CD14-positive monocyte (primary cell): ENCODE measurements at regions not wholly inside any gene's neighbourhood (a gene's known extent, or its start where the extent isn't known, plus 50 kb on each side); places are given as distances from the start of the nearest gene placed in this dataset.
"Not testable (repeated sequence)": the region's sequence is repeated elsewhere in the genome, so short reads cannot be mapped to it uniquely, and the experiment has no call there.

Experiments used
- DNase-seq, 3 donors: peaks; one replicate each; pipeline ENCODE4 v3.0.0-alpha.2; 2011 to 2022
- H2AFZ ChIP-seq: 2 replicates; pipeline ENCODE4 v1.6.0; 2012; ENCODE audit warnings: mild to moderate bottlenecking, low read depth, low read length, inconsistent platforms; ENCODE audit not compliant: insufficient read depth, poor library complexity, severe bottlenecking
- H3K27ac ChIP-seq, 2 donors: 1 replicate in 1 of 2; 2 replicates in 1 of 2; pipeline ENCODE4 v1.5.1; 2012 to 2013; ENCODE audit warnings: low read length in 2 of 2, control low read depth in 1 of 2, inconsistent platforms in 1 of 2, low read depth in 1 of 2, mild to moderate bottlenecking in 1 of 2
- H3K27me3 ChIP-seq, 2 donors: one replicate each; pipeline versions ENCODE4 v1.6.0 to v1.6.1; 2011 to 2013; ENCODE audit warnings: low read length in 2 of 2; ENCODE audit not compliant: control insufficient read depth in 2 of 2, insufficient read depth in 2 of 2
- H3K36me3 ChIP-seq, 2 donors: replicated peaks in 1 of 2; 1 replicate in 1 of 2; 2 replicates in 1 of 2; pipeline versions ENCODE4 v1.5.1 to v1.6.1; 2012 to 2013; ENCODE audit warnings: low read length in 2 of 2, control low read depth in 1 of 2, inconsistent platforms in 1 of 2, mild to moderate bottlenecking in 1 of 2; ENCODE audit not compliant: insufficient read depth in 2 of 2, control insufficient read depth in 1 of 2
- H3K4me1 ChIP-seq, 2 donors: 1 replicate in 1 of 2; 2 replicates in 1 of 2; pipeline versions ENCODE4 v1.5.1 to v1.6.1; 2012 to 2013; ENCODE audit warnings: low read length in 2 of 2, control low read depth in 1 of 2, inconsistent platforms in 1 of 2, mild to moderate bottlenecking in 1 of 2, moderate library complexity in 1 of 2; ENCODE audit not compliant: insufficient read depth in 2 of 2, control insufficient read depth in 1 of 2
- H3K4me2 ChIP-seq: replicated peaks from 2 replicates; pipeline ENCODE3; 2012; ENCODE audit warnings: low read length, moderate library complexity, mild to moderate bottlenecking; ENCODE audit not compliant: poor library complexity, severe bottlenecking; ENCODE audit errors: extremely low read depth
- H3K4me3 ChIP-seq, 3 experiments: fragments of 200-600 bp in 1 of 3; sonication (generic) in 1 of 3; replicated peaks in 1 of 3; 1 replicate in 2 of 3; 2 replicates in 1 of 3; pipeline ENCODE4 v1.5.1; 2011 to 2013; ENCODE audit warnings: low read length in 3 of 3, mild to moderate bottlenecking in 3 of 3, control low read depth in 2 of 3, low read depth in 2 of 3, inconsistent platforms in 1 of 3, moderate library complexity in 1 of 3
- H3K79me2 ChIP-seq: 2 replicates; pipeline ENCODE4 v1.6.0; 2012; ENCODE audit warnings: mild to moderate bottlenecking, control low read depth, inconsistent platforms, low read length, moderate library complexity; ENCODE audit not compliant: insufficient read depth
- H3K9ac ChIP-seq: 2 replicates; pipeline ENCODE4 v1.6.0; 2017; ENCODE audit warnings: low read length, mild to moderate bottlenecking; ENCODE audit not compliant: insufficient read depth, poor library complexity, severe bottlenecking
- H3K9me3 ChIP-seq, 2 donors: replicated peaks in 1 of 2; 1 replicate in 1 of 2; 2 replicates in 1 of 2; pipeline versions ENCODE4 v1.5.1 to v1.6.1; 2012 to 2013; ENCODE audit warnings: low read length in 2 of 2, control low read depth in 1 of 2; ENCODE audit not compliant: control insufficient read depth in 1 of 2, insufficient read depth in 1 of 2
- H4K20me1 ChIP-seq: 2 replicates; pipeline ENCODE4 v1.6.0; 2012; ENCODE audit warnings: mild to moderate bottlenecking, low read length, control low read depth, moderate library complexity; ENCODE audit not compliant: insufficient read depth
- H3K27ac Mint-ChIP-seq, 7 donors: one replicate each; pipeline ENCODE4 v1.8.0; 2020; ENCODE audit warnings: mild to moderate bottlenecking in 7 of 7, mixed read lengths in 7 of 7, moderate library complexity in 6 of 7, inconsistent platforms in 2 of 7
- H3K27me3 Mint-ChIP-seq, 3 donors: one replicate each; pipeline ENCODE4 v1.8.0; 2021 to 2022; ENCODE audit warnings: low read depth in 3 of 3, mild to moderate bottlenecking in 3 of 3, mixed read lengths in 3 of 3, moderate library complexity in 3 of 3, inconsistent platforms in 1 of 3
- H3K36me3 Mint-ChIP-seq, 2 donors: one replicate each; pipeline ENCODE4 v1.8.0; 2020; ENCODE audit warnings: mixed read lengths in 2 of 2, inconsistent platforms in 1 of 2, mild to moderate bottlenecking in 1 of 2
- H3K4me1 Mint-ChIP-seq: one replicate; pipeline ENCODE4 v1.8.0; 2020; ENCODE audit warnings: mild to moderate bottlenecking, mixed read lengths
- H3K4me3 Mint-ChIP-seq, 2 donors: one replicate each; pipeline ENCODE4 v1.8.0; 2020; ENCODE audit warnings: mild to moderate bottlenecking in 2 of 2, mixed read lengths in 2 of 2, moderate library complexity in 1 of 2
- H3K9me3 Mint-ChIP-seq, 7 donors: one replicate each; pipeline ENCODE4 v1.8.0; 2020 to 2022; ENCODE audit warnings: mixed read lengths in 7 of 7, mild to moderate bottlenecking in 6 of 7, moderate library complexity in 6 of 7, inconsistent platforms in 2 of 7
- WGBS: methylation state at CpG from one replicate; pipeline ENCODE4 v1.1.5; 2013; ENCODE audit warnings: missing lambda C conversion rate; ENCODE audit not compliant: insufficient coverage; 5-methylcytosine and 5-hydroxymethylcytosine counted together
- intact Hi-C, 2 donors: fragments of 100-400 bp; cut with micrococcal nuclease; formaldehyde crosslinking; loops; one replicate each; pipeline versions ENCODE4 v1.15.0 to v1.15.1; 2023
- TF ChIP-seq, protein P1 (sequence below): fragments of 200-600 bp; IDR thresholded peaks from one replicate; pipeline ENCODE4 v1.8.0; 2022; ENCODE audit warnings: antibody characterized with exemption, mild to moderate bottlenecking

DNA sequence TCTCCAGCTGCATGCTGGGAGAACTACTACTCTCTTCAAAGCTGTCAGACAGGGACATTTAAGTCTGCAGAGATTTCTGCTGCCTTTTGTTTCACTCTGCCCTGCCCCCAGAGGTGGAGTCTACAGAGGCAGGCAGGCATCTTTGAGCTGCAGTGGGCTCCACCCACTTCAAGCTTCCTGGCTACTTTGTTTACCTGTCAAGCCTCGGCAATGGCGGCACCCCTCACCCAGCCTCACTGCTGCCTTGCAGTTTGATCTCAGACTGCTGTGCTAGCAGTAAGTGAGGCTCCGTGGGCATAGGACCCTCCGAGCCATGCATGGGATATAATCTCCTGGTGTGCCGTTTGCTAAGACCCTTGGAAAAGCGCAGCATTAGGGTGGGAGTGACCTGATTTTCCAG is 61.7 kb downstream of the DMRTA1 start:
- H3K27me3 Mint-ChIP-seq, intact Hi-C loops, H3K27me3 ChIP-seq, H3K36me3 Mint-ChIP-seq, H3K9ac ChIP-seq, DNase-seq, H3K4me2 ChIP-seq, H3K4me1 Mint-ChIP-seq, H4K20me1 ChIP-seq, H3K27ac ChIP-seq, H3K4me1 ChIP-seq, H3K36me3 ChIP-seq, H3K79me2 ChIP-seq, H3K4me3 Mint-ChIP-seq, H3K4me3 ChIP-seq, H2AFZ ChIP-seq, H3K27ac Mint-ChIP-seq: not testable (repeated sequence)
- H3K9me3 ChIP-seq: peaks cover 0 to 10% of the 10 kb centered on the region in 2 donors
- H3K9me3 Mint-ChIP-seq: peaks cover 0 to 15% (median 5%) of the 10 kb centered on the region in 7 donors
- 78% methylated on average over 5 of the region's 6 CpGs for WGBS

DNA sequence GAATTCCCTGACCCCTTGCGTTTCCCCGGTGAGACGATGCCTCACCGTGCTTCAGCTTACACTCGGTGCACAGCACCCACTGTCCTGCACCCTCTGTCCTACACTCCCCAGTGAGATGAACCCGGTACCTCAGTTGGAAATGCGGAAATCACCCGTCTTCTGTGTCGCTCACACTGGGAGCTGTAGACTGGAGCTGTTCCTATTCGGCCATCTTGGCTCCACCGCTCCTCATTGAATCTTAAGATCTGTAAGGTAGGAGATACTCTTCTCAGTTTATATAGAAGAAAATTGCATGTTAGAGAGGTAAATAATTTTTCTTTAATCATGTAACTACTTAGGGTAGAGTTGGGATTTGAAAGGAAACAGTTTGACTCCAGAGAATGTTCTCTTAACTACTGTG is 62.2 kb downstream of the DMRTA1 start:
- H3K4me3 Mint-ChIP-seq: no peak overlapping the region

More for the DNA sequence above, 62.2 kb downstream of the DMRTA1 start:
- Mint-ChIP-seq H3K27ac (no peak overlapping the region), H3K27me3 (peaks cover 0 to 2% (median 0%) of the 10 kb centered on the region in 3 donors), H3K9me3 (peaks cover 0 to 15% (median 5%) of the 10 kb centered on the region in 7 donors), H3K36me3 (no peaks in the 10 kb centered on the region), H3K4me1 (no peaks in the 10 kb centered on the region)
- TF ChIP-seq, protein P1, sequence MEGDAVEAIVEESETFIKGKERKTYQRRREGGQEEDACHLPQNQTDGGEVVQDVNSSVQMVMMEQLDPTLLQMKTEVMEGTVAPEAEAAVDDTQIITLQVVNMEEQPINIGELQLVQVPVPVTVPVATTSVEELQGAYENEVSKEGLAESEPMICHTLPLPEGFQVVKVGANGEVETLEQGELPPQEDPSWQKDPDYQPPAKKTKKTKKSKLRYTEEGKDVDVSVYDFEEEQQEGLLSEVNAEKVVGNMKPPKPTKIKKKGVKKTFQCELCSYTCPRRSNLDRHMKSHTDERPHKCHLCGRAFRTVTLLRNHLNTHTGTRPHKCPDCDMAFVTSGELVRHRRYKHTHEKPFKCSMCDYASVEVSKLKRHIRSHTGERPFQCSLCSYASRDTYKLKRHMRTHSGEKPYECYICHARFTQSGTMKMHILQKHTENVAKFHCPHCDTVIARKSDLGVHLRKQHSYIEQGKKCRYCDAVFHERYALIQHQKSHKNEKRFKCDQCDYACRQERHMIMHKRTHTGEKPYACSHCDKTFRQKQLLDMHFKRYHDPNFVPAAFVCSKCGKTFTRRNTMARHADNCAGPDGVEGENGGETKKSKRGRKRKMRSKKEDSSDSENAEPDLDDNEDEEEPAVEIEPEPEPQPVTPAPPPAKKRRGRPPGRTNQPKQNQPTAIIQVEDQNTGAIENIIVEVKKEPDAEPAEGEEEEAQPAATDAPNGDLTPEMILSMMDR: no peak
- H3K9ac ChIP-seq: no peak overlapping the region
- no peaks in the 10 kb centered on the region for H4K20me1 ChIP-seq
- H3K79me2 ChIP-seq: no peaks in the 10 kb centered on the region
- no peak overlapping the region for H3K4me2 ChIP-seq
- 100% methylated on average over 3 of the region's 11 CpGs for WGBS
- no peak overlapping the region for H3K4me3 ChIP-seq
- intact Hi-C loops: no loop called here
- no peaks in the 10 kb centered on the region for H3K4me1 ChIP-seq
- no peak overlapping the region for H2AFZ ChIP-seq
- DNase-seq: no peak
- H3K27ac ChIP-seq: no peak overlapping the region
- no peaks in the 10 kb centered on the region for H3K27me3 ChIP-seq
- peaks cover 0 to 10% of the 10 kb centered on the region in 2 donors for H3K9me3 ChIP-seq
- H3K36me3 ChIP-seq: no peaks in the 10 kb centered on the region
